ENCODE measurements at regions not wholly inside any gene's neighbourhood (a gene's known extent, or its start where the extent isn't known, plus 50 kb on each side); places are given as distances from the start of the nearest gene placed in this dataset.

GRCh38 chr2:71922091-71922490, 225.6 kb downstream of the CYP26B1 start:
- no peak for TF ChIP-seq POLR2A (IDR thresholded peaks at IDR 0.05; ENCODE audit: low read length)
- no peak for TF ChIP-seq GATA1 (IDR thresholded peaks at IDR 0.05; ENCODE audit: low read depth, low read length)
